ENCODE measurements at regions not wholly inside any gene's neighbourhood (a gene's known extent, or its start where the extent isn't known, plus 50 kb on each side); places are given as distances from the start of the nearest gene placed in this dataset.
"Not testable (repeated sequence)": the region's sequence is repeated elsewhere in the genome, so short reads cannot be mapped to it uniquely, and the experiment has no call there.

DNA sequence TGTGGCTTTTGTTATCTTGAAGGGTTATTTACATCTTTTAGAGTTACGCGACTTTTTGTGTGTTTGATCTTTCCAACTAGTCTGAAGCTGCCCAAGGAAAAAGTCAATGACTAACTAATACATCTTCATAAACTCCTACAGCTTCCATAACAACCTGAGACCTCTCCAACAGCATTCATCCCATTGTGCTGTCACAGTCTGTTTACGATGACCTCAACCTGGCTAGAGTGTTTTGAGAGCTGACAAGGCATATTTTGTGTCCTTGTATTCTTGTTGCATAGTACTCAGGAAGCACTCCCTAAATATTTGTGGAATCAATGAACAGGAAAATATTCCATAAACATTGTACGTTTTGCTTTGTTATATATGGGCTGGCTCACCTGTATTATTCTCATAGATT, 140.2 kb upstream of the NBPF9 start:
- CTCF ChIA-PET; H3K27ac Mint-ChIP-seq; H3K4me1 Mint-ChIP-seq; H3K36me3 Mint-ChIP-seq (ENCODE audit: low read depth); POLR2A ChIA-PET; DNase-seq; H3K4me3 Mint-ChIP-seq; H3K9me3 Mint-ChIP-seq; H3K27me3 Mint-ChIP-seq: not testable (repeated sequence)

DNA sequence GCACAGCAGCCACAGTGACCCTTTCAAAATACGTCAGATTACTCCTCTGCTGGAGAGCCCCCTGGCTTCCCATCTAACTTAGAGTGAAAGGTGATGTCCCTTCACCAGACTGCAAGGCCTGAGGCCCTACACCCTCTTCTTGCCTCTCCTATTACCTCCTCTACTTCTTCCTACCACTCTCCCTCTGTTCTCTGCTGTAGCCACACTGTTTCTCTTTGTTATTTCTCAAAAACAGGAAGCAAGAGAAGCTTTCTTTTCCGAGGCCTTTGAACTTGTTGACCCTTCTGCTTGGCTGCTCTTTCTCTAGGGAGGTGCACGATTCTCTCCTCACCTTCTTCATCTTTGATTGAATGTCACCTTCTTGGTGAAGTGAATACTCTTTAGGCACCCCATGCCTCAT, 141.3 kb upstream of the NBPF9 start:
- H3K27me3 Mint-ChIP-seq; H3K4me1 Mint-ChIP-seq; H3K27ac Mint-ChIP-seq; CTCF ChIA-PET; DNase-seq; H3K4me3 Mint-ChIP-seq; POLR2A ChIA-PET; H3K36me3 Mint-ChIP-seq (ENCODE audit: low read depth); H3K9me3 Mint-ChIP-seq: not testable (repeated sequence)

- DNase-seq; H3K4me1 Mint-ChIP-seq; H3K4me3 Mint-ChIP-seq; POLR2A ChIA-PET; CTCF ChIA-PET; H3K36me3 Mint-ChIP-seq (ENCODE audit: low read depth); H3K9me3 Mint-ChIP-seq; H3K27me3 Mint-ChIP-seq; H3K27ac Mint-ChIP-seq: not testable (repeated sequence)
Measured at GRCh38 chr1:149246212-149246611, 142.9 kb upstream of the NBPF9 start.

GRCh38 chr1:149248610-149249009, 145.3 kb upstream of the NBPF9 start:
- H3K36me3 Mint-ChIP-seq (ENCODE audit: low read depth); H3K4me3 Mint-ChIP-seq; H3K9me3 Mint-ChIP-seq; H3K27me3 Mint-ChIP-seq; POLR2A ChIA-PET; DNase-seq; CTCF ChIA-PET; H3K4me1 Mint-ChIP-seq; H3K27ac Mint-ChIP-seq: not testable (repeated sequence)

GRCh38 chr1:149249850-149250467, 146.6 kb upstream of the NBPF9 start:
- H3K36me3 Mint-ChIP-seq (ENCODE audit: low read depth); H3K4me1 Mint-ChIP-seq; H3K9me3 Mint-ChIP-seq; H3K27ac Mint-ChIP-seq; POLR2A ChIA-PET; DNase-seq; CTCF ChIA-PET; H3K4me3 Mint-ChIP-seq; H3K27me3 Mint-ChIP-seq: not testable (repeated sequence)

- H3K9me3 Mint-ChIP-seq; DNase-seq; H3K4me3 Mint-ChIP-seq; H3K4me1 Mint-ChIP-seq; H3K27ac Mint-ChIP-seq; CTCF ChIA-PET; H3K36me3 Mint-ChIP-seq (ENCODE audit: low read depth); H3K27me3 Mint-ChIP-seq; POLR2A ChIA-PET: not testable (repeated sequence)
Measured at GRCh38 chr1:149254894-149255847, 151.8 kb upstream of the NBPF9 start.

- H3K27ac Mint-ChIP-seq; H3K4me3 Mint-ChIP-seq; H3K27me3 Mint-ChIP-seq; POLR2A ChIA-PET; CTCF ChIA-PET; H3K4me1 Mint-ChIP-seq; H3K36me3 Mint-ChIP-seq (ENCODE audit: low read depth); H3K9me3 Mint-ChIP-seq; DNase-seq: not testable (repeated sequence)
Measured at GRCh38 chr1:149260284-149260683, 156.9 kb upstream of the NBPF9 start.

DNA sequence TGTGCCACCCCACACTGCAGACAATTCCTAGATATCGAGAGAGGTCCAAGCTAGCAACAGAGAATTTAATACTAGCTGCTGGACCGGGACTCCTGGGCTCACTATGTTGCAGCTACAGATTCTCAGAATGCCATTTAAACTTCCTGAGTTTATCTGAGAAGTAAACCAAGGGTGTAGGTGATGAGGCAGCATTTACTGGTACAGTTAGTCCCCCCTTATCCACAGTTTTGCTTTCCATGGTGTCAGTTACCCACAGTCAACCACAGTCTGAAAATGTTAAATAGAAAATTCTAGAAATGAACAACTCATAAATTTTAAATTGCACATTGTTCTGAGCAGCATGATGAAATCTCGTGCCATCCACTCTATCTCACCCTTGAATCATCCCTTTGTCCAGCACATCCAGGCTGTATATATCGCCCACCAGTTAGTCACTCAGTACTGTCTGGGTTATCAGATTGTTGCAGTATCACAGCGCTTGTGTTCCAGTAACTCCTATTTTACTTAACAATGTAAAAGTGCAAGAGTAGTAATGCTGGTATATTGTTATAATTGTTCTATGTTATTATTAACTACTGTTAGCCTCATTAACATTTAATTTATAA, 157.5 kb upstream of the NBPF9 start:
- H3K36me3 Mint-ChIP-seq (ENCODE audit: low read depth); H3K27me3 Mint-ChIP-seq; H3K27ac Mint-ChIP-seq; H3K4me3 Mint-ChIP-seq; H3K9me3 Mint-ChIP-seq; POLR2A ChIA-PET; H3K4me1 Mint-ChIP-seq; DNase-seq; CTCF ChIA-PET: not testable (repeated sequence)

DNA sequence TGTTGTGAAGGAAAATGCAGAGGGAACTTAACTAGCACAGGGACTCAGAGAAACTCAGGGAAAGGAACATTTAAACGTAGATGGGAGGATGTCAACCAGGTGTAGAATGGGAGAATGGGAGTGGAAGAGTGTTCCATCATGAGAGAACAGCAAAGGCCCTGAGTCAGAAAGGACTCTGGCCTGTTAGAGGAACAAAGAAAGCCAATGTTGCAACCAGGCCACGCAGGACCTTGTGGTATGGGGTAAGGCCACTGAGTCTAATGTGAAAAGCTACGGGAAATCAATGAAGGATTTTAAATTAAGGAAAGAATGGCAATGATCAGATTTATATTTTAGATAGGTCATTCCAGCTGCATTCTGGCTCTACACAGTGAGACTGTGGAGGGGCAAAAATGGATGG, 163.9 kb upstream of the NBPF9 start:
- POLR2A ChIA-PET; H3K4me3 Mint-ChIP-seq; H3K27me3 Mint-ChIP-seq; DNase-seq; CTCF ChIA-PET; H3K27ac Mint-ChIP-seq; H3K4me1 Mint-ChIP-seq; H3K9me3 Mint-ChIP-seq; H3K36me3 Mint-ChIP-seq (ENCODE audit: low read depth): not testable (repeated sequence)

- H3K27ac Mint-ChIP-seq; H3K4me3 Mint-ChIP-seq; H3K4me1 Mint-ChIP-seq; H3K9me3 Mint-ChIP-seq; POLR2A ChIA-PET; H3K36me3 Mint-ChIP-seq (ENCODE audit: low read depth); H3K27me3 Mint-ChIP-seq; DNase-seq; CTCF ChIA-PET: not testable (repeated sequence)
Measured at GRCh38 chr1:149269001-149269702, 165.8 kb upstream of the NBPF9 start.

DNA sequence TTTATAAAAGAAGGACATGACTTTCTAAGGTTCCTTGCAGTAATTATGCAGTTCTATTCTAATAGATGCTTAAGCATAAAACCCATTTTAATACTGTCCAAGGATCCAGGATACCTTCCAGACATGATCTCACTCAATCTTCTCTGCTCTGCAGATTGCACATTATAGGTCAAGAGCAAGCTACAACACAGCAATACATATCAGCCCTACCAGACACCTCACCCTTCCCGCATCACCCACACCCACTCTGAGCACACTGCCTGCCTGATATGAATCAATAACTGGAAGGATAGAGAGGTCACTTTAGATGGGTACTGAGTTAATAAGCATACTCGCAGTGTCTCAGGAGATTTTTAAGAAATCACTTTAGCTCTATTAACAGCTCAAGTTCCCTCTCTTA, 166.5 kb upstream of the NBPF9 start:
- H3K27me3 Mint-ChIP-seq; H3K9me3 Mint-ChIP-seq; H3K4me3 Mint-ChIP-seq; H3K27ac Mint-ChIP-seq; CTCF ChIA-PET; POLR2A ChIA-PET; H3K4me1 Mint-ChIP-seq; H3K36me3 Mint-ChIP-seq (ENCODE audit: low read depth); DNase-seq: not testable (repeated sequence)

DNA sequence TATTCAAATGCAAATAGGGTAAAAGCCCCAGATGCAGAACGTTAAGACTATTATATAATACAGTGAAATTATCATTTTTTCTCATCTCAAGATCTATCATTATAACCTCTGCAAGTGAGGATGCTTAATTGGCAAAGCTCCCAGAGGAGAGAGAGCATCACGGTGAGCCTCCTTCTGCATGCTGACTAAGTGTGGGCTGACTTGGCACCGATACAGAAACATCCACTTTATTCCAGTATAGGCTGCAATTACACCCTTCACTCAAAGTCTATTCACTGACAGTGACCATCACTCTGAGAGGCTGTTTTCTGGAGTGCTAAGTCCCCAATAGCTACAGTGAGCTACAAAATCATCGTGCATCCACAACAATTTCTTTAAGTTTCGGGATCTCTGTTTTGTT, 171.1 kb upstream of the NBPF9 start:
- H3K9me3 Mint-ChIP-seq; DNase-seq; H3K4me1 Mint-ChIP-seq; H3K27ac Mint-ChIP-seq; H3K4me3 Mint-ChIP-seq; H3K27me3 Mint-ChIP-seq; H3K36me3 Mint-ChIP-seq (ENCODE audit: low read depth); CTCF ChIA-PET; POLR2A ChIA-PET: not testable (repeated sequence)

DNA sequence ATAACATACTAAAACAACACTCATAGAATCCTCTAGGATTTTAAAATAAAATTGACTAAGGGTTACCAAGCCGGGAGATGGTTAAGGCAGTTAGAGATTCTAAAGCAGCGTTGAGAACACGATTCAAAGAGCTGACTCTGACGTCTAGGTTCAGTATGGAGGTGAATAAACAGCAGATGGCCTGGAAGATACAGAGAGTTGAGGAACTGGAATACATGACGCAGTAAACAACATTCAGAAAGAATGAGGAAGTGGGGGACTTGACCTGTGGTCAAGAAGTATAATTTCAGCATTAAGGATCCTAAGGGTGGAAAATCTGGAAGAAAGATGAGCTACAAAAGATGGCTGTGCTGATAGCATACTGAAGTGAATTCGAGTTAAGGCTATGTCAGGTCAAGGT, 172.5 kb upstream of the NBPF9 start:
- CTCF ChIA-PET; H3K27ac Mint-ChIP-seq; H3K4me1 Mint-ChIP-seq; H3K9me3 Mint-ChIP-seq; DNase-seq; H3K27me3 Mint-ChIP-seq; H3K36me3 Mint-ChIP-seq (ENCODE audit: low read depth); H3K4me3 Mint-ChIP-seq; POLR2A ChIA-PET: not testable (repeated sequence)

Data from activated CD4-positive, alpha-beta memory T cell treated with anti-CD3 and anti-CD28 coated beads, Interleukin-2, amount 10 ng/mL, durations not matched to agents 7 days and 5 days (primary cell).